Mesenchymal stem cell (in vitro differentiated cells and primary cell): ENCODE measurements at regions not wholly inside any gene's neighbourhood (a gene's known extent, or its start where the extent isn't known, plus 50 kb on each side); places are given as distances from the start of the nearest gene placed in this dataset.
"Not testable (repeated sequence)": the region's sequence is repeated elsewhere in the genome, so short reads cannot be mapped to it uniquely, and the experiment has no call there.

Source experiments
- DNase-seq: peaks from one replicate; pipeline ENCODE4 v3.0.0-alpha.2; 2013
- H2AFZ ChIP-seq: one replicate; pipeline ENCODE4 v1.6.1; 2013; ENCODE audit warnings: low read depth, mild to moderate bottlenecking, control low read depth, inconsistent platforms, low read length, moderate library complexity
- H2AK5ac ChIP-seq: 2 replicates; pipeline ENCODE4 v1.6.1; 2013; ENCODE audit warnings: low read length, moderate library complexity, mild to moderate bottlenecking, inconsistent platforms; ENCODE audit not compliant: severe bottlenecking
- H2BK120ac ChIP-seq: one replicate; pipeline ENCODE4 v1.6.1; 2013; ENCODE audit warnings: low read depth, mild to moderate bottlenecking, inconsistent platforms, low read length, moderate library complexity
- H2BK12ac ChIP-seq, 2 experiments: one replicate each; pipeline ENCODE4 v1.6.1; 2013; ENCODE audit warnings: inconsistent platforms in 2 of 2, low read length in 2 of 2, mild to moderate bottlenecking in 2 of 2, moderate library complexity in 2 of 2, control low read depth in 1 of 2
- H2BK15ac ChIP-seq: one replicate; pipeline ENCODE4 v1.6.1; 2013; ENCODE audit warnings: mild to moderate bottlenecking, low read depth, inconsistent platforms; ENCODE audit not compliant: poor library complexity, severe bottlenecking
- H2BK5ac ChIP-seq: 2 replicates; pipeline ENCODE4 v1.6.1; 2013; ENCODE audit warnings: low read depth, mild to moderate bottlenecking, low read length, control low read depth, inconsistent platforms; ENCODE audit not compliant: poor library complexity, severe bottlenecking
- H3K14ac ChIP-seq, 2 experiments: one replicate each; pipeline ENCODE4 v1.6.1; 2013; ENCODE audit warnings: inconsistent platforms in 2 of 2, low read length in 2 of 2, control low read depth in 1 of 2, mild to moderate bottlenecking in 1 of 2, moderate library complexity in 1 of 2
- H3K18ac ChIP-seq, 2 experiments: one replicate each; pipeline ENCODE4 v1.6.1; 2013; ENCODE audit warnings: inconsistent platforms in 2 of 2, low read length in 2 of 2, control low read depth in 1 of 2, low read depth in 1 of 2, mild to moderate bottlenecking in 1 of 2
- H3K23ac ChIP-seq, 2 experiments: one replicate each; pipeline ENCODE4 v1.6.1; 2013; ENCODE audit warnings: inconsistent platforms in 2 of 2, low read length in 2 of 2, mild to moderate bottlenecking in 2 of 2, moderate library complexity in 2 of 2, control low read depth in 1 of 2
- H3K27ac ChIP-seq: 2 replicates; pipeline ENCODE4 v1.5.1; 2013; ENCODE audit warnings: mild to moderate bottlenecking, moderate library complexity, low read length, control low read depth, inconsistent platforms; ENCODE audit not compliant: poor library complexity, severe bottlenecking
- H3K27me3 ChIP-seq, 2 experiments: 2 replicates each; pipeline versions ENCODE4 v1.6.1 to v1.7.0; 2013; ENCODE audit warnings: low read length in 2 of 2, mild to moderate bottlenecking in 2 of 2, moderate library complexity in 2 of 2, control low read depth in 1 of 2, inconsistent platforms in 1 of 2; ENCODE audit not compliant: control insufficient read depth in 1 of 2, insufficient read depth in 1 of 2
- H3K36me3 ChIP-seq, 2 experiments: 2 replicates each; pipeline versions ENCODE4 v1.6.1 to v1.7.0; 2013; ENCODE audit warnings: low read length in 2 of 2, control low read depth in 1 of 2, inconsistent platforms in 1 of 2, low read depth in 1 of 2, mild to moderate bottlenecking in 1 of 2; ENCODE audit not compliant: insufficient read depth in 2 of 2, control insufficient read depth in 1 of 2
- H3K4ac ChIP-seq, 2 experiments: one replicate each; pipeline ENCODE4 v1.6.1; 2013; ENCODE audit warnings: inconsistent platforms in 2 of 2, low read length in 2 of 2, mild to moderate bottlenecking in 2 of 2, moderate library complexity in 2 of 2, control low read depth in 1 of 2, low read depth in 1 of 2
- H3K4me1 ChIP-seq: 2 replicates; pipeline ENCODE4 v1.6.1; 2013; ENCODE audit warnings: low read depth, low read length, control low read depth; ENCODE audit not compliant: control insufficient read depth, insufficient read depth
- H3K4me2 ChIP-seq: 2 replicates; pipeline ENCODE4 v1.6.1; 2013; ENCODE audit warnings: low read length, mild to moderate bottlenecking, inconsistent platforms; ENCODE audit not compliant: poor library complexity, severe bottlenecking
- H3K4me3 ChIP-seq, 2 experiments: 2 replicates each; pipeline versions ENCODE4 v1.5.1 to v1.7.0; 2013; ENCODE audit warnings: low read length in 2 of 2, mild to moderate bottlenecking in 2 of 2, control low read depth in 1 of 2, low read depth in 1 of 2; ENCODE audit not compliant: insufficient read depth in 1 of 2
- H3K79me1 ChIP-seq: replicated peaks from 2 replicates; pipeline ENCODE4 v1.6.1; 2013; ENCODE audit warnings: mild to moderate bottlenecking, control low read depth, low read length, inconsistent platforms; ENCODE audit not compliant: poor library complexity, severe bottlenecking
- H3K9ac ChIP-seq: 2 replicates; pipeline ENCODE4 v1.7.0; 2013; ENCODE audit warnings: mild to moderate bottlenecking, low read length, moderate library complexity
- H3K9me3 ChIP-seq: 2 replicates; pipeline ENCODE4 v1.7.0; 2013; ENCODE audit warnings: mild to moderate bottlenecking, low read length; ENCODE audit not compliant: control insufficient read depth
- H4K8ac ChIP-seq: one replicate; pipeline ENCODE4 v1.6.1; 2013; ENCODE audit warnings: inconsistent platforms, mild to moderate bottlenecking, low read length, moderate library complexity
- H4K91ac ChIP-seq: one replicate; pipeline ENCODE4 v1.6.1; 2013; ENCODE audit warnings: mild to moderate bottlenecking, low read length, inconsistent platforms
- WGBS: methylation state at CpG from one replicate; pipeline ENCODE4 v1.1.7; 2013; ENCODE audit warnings: mixed read lengths; 5-methylcytosine and 5-hydroxymethylcytosine counted together

DNA sequence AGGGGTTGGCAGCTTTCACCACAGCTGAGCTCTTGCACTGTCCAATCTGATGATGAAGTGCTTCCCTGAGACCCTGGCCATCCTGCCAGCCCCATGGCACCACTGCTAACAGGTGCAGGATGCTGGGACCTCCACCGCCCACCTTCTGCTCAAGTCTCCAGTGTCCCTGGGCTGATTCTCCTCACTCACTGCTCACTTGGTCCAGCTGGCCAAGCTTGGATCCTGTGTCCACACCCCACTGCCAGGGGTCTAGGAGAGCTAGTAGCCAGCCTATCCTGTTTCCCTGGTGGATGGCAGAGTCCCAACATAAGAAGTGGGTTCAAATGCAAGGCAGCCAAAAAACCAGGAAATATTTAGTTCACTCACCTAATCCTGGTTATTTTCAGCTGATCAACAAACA, 217.2 kb upstream of the IRF2BP2 start:
- Histone ChIP-seq H3K4me1 (peaks cover 2% of the 10 kb centered on the region), H3K4me3 (no peak overlapping the region), H3K4ac (no peak overlapping the region), H4K8ac (no peak overlapping the region), H2BK5ac (no peak overlapping the region), H4K91ac (no peak overlapping the region), H3K18ac (peak overlapping the region in 1 of 2 experiments; percentile 30), H3K4me2 (no peak overlapping the region), H3K9me3 (no peaks in the 10 kb centered on the region), H2BK15ac (peak overlapping the region; percentile 9), H3K36me3 (no peaks in the 10 kb centered on the region), H3K27me3 (peaks cover 0 to 20% of the 10 kb centered on the region in 2 experiments), H2BK120ac (no peak overlapping the region), H3K14ac (no peak overlapping the region), H3K27ac (no peak overlapping the region), H2AK5ac (peak overlapping the region; percentile 20), H3K23ac (no peak overlapping the region), H3K9ac (no peak overlapping the region), H2AFZ (no peak overlapping the region), H2BK12ac (peak overlapping the region in 1 of 2 experiments; percentile 38), H3K79me1 (no peaks in the 10 kb centered on the region)
- DNase-seq = no peak
- 100% methylated on average over 1 of the region's 1 CpG for WGBS

DNA sequence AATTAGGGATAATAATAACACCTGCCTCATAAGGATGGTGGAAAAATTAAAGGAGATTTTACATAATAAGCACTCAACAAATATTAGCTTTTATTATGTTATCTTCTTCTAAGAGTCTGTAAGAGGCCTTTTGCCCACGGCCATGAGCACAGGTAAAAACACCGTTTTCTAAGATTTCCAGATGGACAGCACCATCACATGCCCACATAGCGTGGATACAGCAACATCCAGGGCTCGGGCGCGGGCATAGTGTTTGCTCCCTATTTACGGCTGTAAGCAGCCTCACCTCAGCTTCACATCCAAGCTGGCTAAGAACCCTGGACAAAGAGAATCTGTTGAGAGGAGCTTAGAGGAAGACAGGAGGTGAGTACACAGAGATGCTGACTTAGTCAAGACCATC, 216.4 kb upstream of the IRF2BP2 start:
- Histone ChIP-seq H3K9me3 (no peaks in the 10 kb centered on the region), H2BK5ac (no peak overlapping the region), H3K4me3 (no peak overlapping the region), H3K9ac (no peak overlapping the region), H2BK15ac (no peak overlapping the region), H2AFZ (no peak overlapping the region), H4K8ac (no peak overlapping the region), H3K18ac (no peak overlapping the region), H3K4me1 (peaks cover 2% of the 10 kb centered on the region), H2BK12ac (no peak overlapping the region), H2AK5ac (no peak overlapping the region), H2BK120ac (no peak overlapping the region), H3K27ac (no peak overlapping the region), H3K14ac (no peak overlapping the region), H3K4ac (no peak overlapping the region), H4K91ac (no peak overlapping the region), H3K4me2 (no peak overlapping the region), H3K27me3 (peaks cover 0 to 20% of the 10 kb centered on the region in 2 experiments), H3K36me3 (no peaks in the 10 kb centered on the region), H3K23ac (no peak overlapping the region), H3K79me1 (no peaks in the 10 kb centered on the region)
- no peak for DNase-seq
- WGBS = 93% methylated on average over 7 of the region's 7 CpGs

GRCh38 chr1:234825498-234826165, 215.7 kb upstream of the IRF2BP2 start:
- no peaks in the 10 kb centered on the region for H3K9me3 ChIP-seq
- no peak overlapping the region for H2BK120ac ChIP-seq
- H2BK15ac ChIP-seq = no peak overlapping the region
- H3K27me3 ChIP-seq = peaks cover 0 to 20% of the 10 kb centered on the region in 2 experiments
- H3K27ac ChIP-seq = no peak overlapping the region
- H3K23ac ChIP-seq = no peak overlapping the region
- H2BK12ac ChIP-seq = no peak overlapping the region
- no peak overlapping the region for H3K4ac ChIP-seq
- H3K4me1 ChIP-seq = peaks cover 2% of the 10 kb centered on the region
- WGBS = 86% methylated on average over 6 of the region's 7 CpGs
- no peak overlapping the region for H4K91ac ChIP-seq
- no peak overlapping the region for H2BK5ac ChIP-seq
- no peak overlapping the region for H3K4me2 ChIP-seq
- H4K8ac ChIP-seq = no peak overlapping the region
- H3K9ac ChIP-seq = no peak overlapping the region
- no peak overlapping the region for H2AFZ ChIP-seq
- no peaks in the 10 kb centered on the region for H3K79me1 ChIP-seq
- no peak overlapping the region for H3K14ac ChIP-seq
- H3K4me3 ChIP-seq = no peak overlapping the region
- DNase-seq = no peak
- no peaks in the 10 kb centered on the region for H3K36me3 ChIP-seq
- H3K18ac ChIP-seq = no peak overlapping the region
- no peak overlapping the region for H2AK5ac ChIP-seq

- not testable (repeated sequence) for H3K9ac ChIP-seq, H4K91ac ChIP-seq, H2BK120ac ChIP-seq, H3K4me2 ChIP-seq, H3K14ac ChIP-seq, H2BK5ac ChIP-seq, H3K4me3 ChIP-seq, H2AFZ ChIP-seq, H3K9me3 ChIP-seq, H2AK5ac ChIP-seq, H2BK12ac ChIP-seq, H3K79me1 ChIP-seq, H3K4ac ChIP-seq, H2BK15ac ChIP-seq, H3K4me1 ChIP-seq, DNase-seq, H3K18ac ChIP-seq, H3K36me3 ChIP-seq, H3K23ac ChIP-seq, H3K27ac ChIP-seq, H4K8ac ChIP-seq
- H3K27me3 ChIP-seq = peaks cover 0 to 15% of the 10 kb centered on the region in 2 experiments
- over 99% methylated on average over 7 of the region's 7 CpGs for WGBS
These were observed 214.9 kb upstream of the IRF2BP2 start for GRCh38 chr1:234824836-234825235.
